ENCODE measurements at regions not wholly inside any gene's neighbourhood (a gene's known extent, or its start where the extent isn't known, plus 50 kb on each side); places are given as distances from the start of the nearest gene placed in this dataset.

GRCh38 chr10:83960125-83960524 is 179.2 kb upstream of the GHITM start:
- Histone ChIP-seq H3K9ac (ENCODE audit: low read length) (no peak overlapping the region), H2AFZ (ENCODE audit: low read depth, low read length, poor library complexity, severe bottlenecking) (no peak overlapping the region), H3K27ac (ENCODE audit: low read depth, low read length) (no peak overlapping the region), H3K9me2 (ENCODE audit: insufficient read depth) (no peaks in the 10 kb centered on the region), H3K9me3 (ENCODE audit: control insufficient read depth in 1 of 2, insufficient read depth in 1 of 2, low read depth in 1 of 2, low read length in 2 of 2) (no peaks in the 10 kb centered on the region), H3K4me3 (replicated peaks in 1 of 2; ENCODE audit: low read depth in 1 of 2, low read length in 2 of 2) (no peak overlapping the region), H3K4me1 (ENCODE audit: control insufficient read depth in 1 of 2, insufficient read depth in 2 of 2, low read length in 2 of 2) (no peaks in the 10 kb centered on the region), H3K27me3 (ENCODE audit: insufficient read depth, low read length) (peaks cover 32% of the 10 kb centered on the region; the same call in 1 of the 2 replicates), H4K20me1 (ENCODE audit: insufficient read depth) (no peaks in the 10 kb centered on the region), H3K36me3 (ENCODE audit: control insufficient read depth in 1 of 2, insufficient read depth in 2 of 2, low read length in 2 of 2) (no peaks in the 10 kb centered on the region), H3K4me2 (ENCODE audit: low read length) (no peak overlapping the region), H3K79me2 (ENCODE audit: insufficient read depth, low read length) (no peaks in the 10 kb centered on the region)
- TF ChIP-seq ZBTB33 (IDR thresholded peaks at IDR 0.05; ENCODE audit: extremely low read depth, insufficient replicate concordance, low read length) (no peak), POLR2A (IDR thresholded peaks at IDR 0.05; ENCODE audit: borderline replicate concordance, extremely low read depth, insufficient read depth, insufficient read length) (no peak), FOSL1 (IDR thresholded peaks at IDR 0.05; ENCODE audit: low read depth) (no peak), RAD21 (IDR thresholded peaks at IDR 0.05; ENCODE audit: low read depth) (no peak), EZH2phosphoT487 (IDR thresholded peaks at IDR 0.05; ENCODE audit: borderline replicate concordance) (no peak), YY1 (IDR thresholded peaks at IDR 0.05; ENCODE audit: extremely low read depth, insufficient replicate concordance, low read depth, low read length) (no peak), SRF (IDR thresholded peaks at IDR 0.05; ENCODE audit: low read depth) (no peak), MAX (IDR thresholded peaks at IDR 0.05) (no peak), CEBPB (IDR thresholded peaks at IDR 0.05; ENCODE audit: low read depth) (no peak), CBX3 (IDR thresholded peaks at IDR 0.05; ENCODE audit: low read depth) (no peak), REST (IDR thresholded peaks at IDR 0.05; ENCODE audit: low read depth) (no peak), SP1 (IDR thresholded peaks at IDR 0.05; ENCODE audit: low read depth) (no peak), EGR1 (IDR thresholded peaks at IDR 0.05; ENCODE audit: low read depth) (no peak), JUND (IDR thresholded peaks at IDR 0.05) (no peak), ZNF274 (IDR thresholded peaks at IDR 0.05; ENCODE audit: low read depth, low read length) (no peak), SIN3A (IDR thresholded peaks at IDR 0.05; ENCODE audit: low read depth) (no peak), TCF7L2 (IDR thresholded peaks at IDR 0.05; ENCODE audit: borderline replicate concordance, extremely low read depth, insufficient read depth, insufficient read length) (no peak), EZH2 (IDR thresholded peaks at IDR 0.05) (no peak), POLR2AphosphoS5 (IDR thresholded peaks at IDR 0.05; ENCODE audit: low read depth, low read length) (no peak)
- CTCF ChIA-PET = no interaction called here
- intact Hi-C loops (cut with micrococcal nuclease) = no loop called here
- POLR2A ChIA-PET = no interaction called here
- no peak for DNase-seq (ENCODE audit: low read depth, low spot score)
- no TSS peak for BruUV-seq (replicated peaks)
- ATAC-seq = no peak
- RAD21 ChIA-PET (ENCODE audit: low non-redundant PET in 1 of 2, low total read pairs in 2 of 2, uncharacterized antibody in 2 of 2, unreplicated experiment in 2 of 2) = no interaction called here

Data from HCT116 (cell line).